ENCODE measurements at regions not wholly inside any gene's neighbourhood (a gene's known extent, or its start where the extent isn't known, plus 50 kb on each side); places are given as distances from the start of the nearest gene placed in this dataset.
"Not testable (repeated sequence)": the region's sequence is repeated elsewhere in the genome, so short reads cannot be mapped to it uniquely, and the experiment has no call there.

DNA sequence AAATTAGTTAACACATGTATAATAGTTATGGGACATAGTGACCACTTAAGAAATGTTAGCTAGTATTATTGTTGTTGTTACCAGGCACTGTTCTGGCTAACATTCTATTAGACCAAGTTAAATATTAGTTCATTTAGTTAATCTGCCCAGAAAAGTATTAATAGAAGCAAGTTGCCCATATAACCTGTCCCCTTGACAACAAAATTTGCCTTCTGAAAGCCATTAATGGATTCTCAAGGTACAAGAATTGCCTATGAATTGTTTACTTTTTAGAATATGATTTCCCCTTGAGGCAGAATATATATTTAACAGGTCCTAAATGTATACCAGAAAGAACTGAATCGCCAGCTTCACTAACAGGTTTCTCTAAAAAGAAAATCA lies 167.3 kb upstream of the TMCC3 start:
- no peak for FAIRE-seq
- H3K36me3 ChIP-seq (ENCODE audit: control insufficient read depth, insufficient read depth, low read length), result no peaks in the 10 kb centered on the region
- H3K27me3 ChIP-seq (ENCODE audit: control insufficient read depth, insufficient read depth, low read length), result no peaks in the 10 kb centered on the region
- TF ChIP-seq, protein P1, sequence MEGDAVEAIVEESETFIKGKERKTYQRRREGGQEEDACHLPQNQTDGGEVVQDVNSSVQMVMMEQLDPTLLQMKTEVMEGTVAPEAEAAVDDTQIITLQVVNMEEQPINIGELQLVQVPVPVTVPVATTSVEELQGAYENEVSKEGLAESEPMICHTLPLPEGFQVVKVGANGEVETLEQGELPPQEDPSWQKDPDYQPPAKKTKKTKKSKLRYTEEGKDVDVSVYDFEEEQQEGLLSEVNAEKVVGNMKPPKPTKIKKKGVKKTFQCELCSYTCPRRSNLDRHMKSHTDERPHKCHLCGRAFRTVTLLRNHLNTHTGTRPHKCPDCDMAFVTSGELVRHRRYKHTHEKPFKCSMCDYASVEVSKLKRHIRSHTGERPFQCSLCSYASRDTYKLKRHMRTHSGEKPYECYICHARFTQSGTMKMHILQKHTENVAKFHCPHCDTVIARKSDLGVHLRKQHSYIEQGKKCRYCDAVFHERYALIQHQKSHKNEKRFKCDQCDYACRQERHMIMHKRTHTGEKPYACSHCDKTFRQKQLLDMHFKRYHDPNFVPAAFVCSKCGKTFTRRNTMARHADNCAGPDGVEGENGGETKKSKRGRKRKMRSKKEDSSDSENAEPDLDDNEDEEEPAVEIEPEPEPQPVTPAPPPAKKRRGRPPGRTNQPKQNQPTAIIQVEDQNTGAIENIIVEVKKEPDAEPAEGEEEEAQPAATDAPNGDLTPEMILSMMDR (IDR thresholded peaks at IDR 0.05; ENCODE audit: insufficient read depth, low read length, severe bottlenecking), result no peak
- H3K4me3 ChIP-seq (ENCODE audit: low read depth, low read length), result no peak overlapping the region
- no peak for DNase-seq (ENCODE audit: low read depth)

DNA sequence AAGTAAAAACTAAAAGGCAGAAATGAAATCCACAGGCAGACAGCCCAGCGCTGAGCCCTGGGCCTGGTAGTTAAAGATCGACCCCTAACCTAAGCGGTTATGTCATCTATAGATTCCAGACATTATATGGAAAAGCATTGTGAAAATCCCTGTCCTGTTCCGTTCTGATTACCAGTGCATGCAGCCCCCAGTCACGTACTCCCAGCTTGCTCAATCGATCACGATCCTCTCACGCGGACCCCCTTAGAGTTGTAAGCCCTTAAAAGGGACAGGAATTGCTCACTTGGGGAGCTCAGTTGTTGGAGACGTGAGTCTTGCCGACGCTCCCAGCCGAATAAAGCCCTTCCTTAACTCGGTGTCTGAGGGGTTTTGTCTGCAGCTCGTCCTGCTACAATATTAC lies 166.8 kb upstream of the TMCC3 start:
- not testable (repeated sequence) for H3K4me3 ChIP-seq (ENCODE audit: low read depth, low read length); H3K27me3 ChIP-seq (ENCODE audit: control insufficient read depth, insufficient read depth, low read length); FAIRE-seq; DNase-seq (ENCODE audit: low read depth); H3K36me3 ChIP-seq (ENCODE audit: control insufficient read depth, insufficient read depth, low read length)

DNA sequence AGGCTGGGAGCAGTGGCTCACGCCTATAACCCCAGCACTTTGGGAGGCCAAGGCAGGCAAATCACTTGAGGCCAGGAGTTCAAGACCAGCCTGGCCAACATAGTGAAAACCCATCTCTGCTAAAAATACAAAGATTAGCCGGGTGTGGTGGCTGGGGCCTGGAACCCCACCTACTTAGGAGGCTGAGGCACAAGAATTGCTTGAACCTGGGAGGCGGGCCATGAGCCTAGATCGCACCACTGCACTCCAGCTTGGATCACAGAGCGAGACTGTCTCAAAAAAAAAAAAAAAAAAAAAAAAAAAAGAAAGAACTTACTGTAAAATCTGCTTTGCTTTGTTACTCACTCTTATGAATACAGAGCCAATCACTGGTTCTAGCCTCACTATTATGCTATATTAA lies 166.4 kb upstream of the TMCC3 start:
- not testable (repeated sequence) for DNase-seq (ENCODE audit: low read depth); H3K4me3 ChIP-seq (ENCODE audit: low read depth, low read length); FAIRE-seq

DNA sequence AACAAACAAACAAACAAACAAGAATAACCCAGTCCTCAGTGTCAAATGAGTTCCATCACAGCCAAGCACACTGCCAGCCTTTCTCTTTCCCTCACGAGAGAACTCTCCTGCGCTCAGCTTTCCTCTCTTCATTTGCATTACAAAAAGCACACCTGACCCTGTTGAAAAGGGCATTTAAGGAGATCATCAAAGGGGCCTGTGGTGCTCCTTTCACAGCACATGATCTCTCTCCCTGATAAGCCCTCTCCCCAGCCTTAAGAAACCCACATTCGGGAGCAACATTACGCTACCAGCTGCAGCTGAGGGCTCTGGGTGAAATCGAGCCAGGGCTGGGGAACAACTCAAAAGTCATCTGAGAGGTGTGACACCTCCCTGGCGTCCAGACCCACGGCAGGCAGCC lies 165.6 kb upstream of the TMCC3 start:
- no peak for FAIRE-seq
- TF ChIP-seq, protein P1 (IDR thresholded peaks at IDR 0.05; ENCODE audit: insufficient read depth, low read length, severe bottlenecking), result no peak
- Histone ChIP-seq H3K4me3 (ENCODE audit: low read depth, low read length) (no peak overlapping the region), H3K36me3 (ENCODE audit: control insufficient read depth, insufficient read depth, low read length) (no peaks in the 10 kb centered on the region), H3K27me3 (ENCODE audit: control insufficient read depth, insufficient read depth, low read length) (no peaks in the 10 kb centered on the region)
- no peak for DNase-seq (ENCODE audit: low read depth)

More for the DNA sequence above, 166.4 kb upstream of the TMCC3 start:
- H3K27me3 ChIP-seq (ENCODE audit: control insufficient read depth, insufficient read depth, low read length); H3K36me3 ChIP-seq (ENCODE audit: control insufficient read depth, insufficient read depth, low read length): not testable (repeated sequence)

DNA sequence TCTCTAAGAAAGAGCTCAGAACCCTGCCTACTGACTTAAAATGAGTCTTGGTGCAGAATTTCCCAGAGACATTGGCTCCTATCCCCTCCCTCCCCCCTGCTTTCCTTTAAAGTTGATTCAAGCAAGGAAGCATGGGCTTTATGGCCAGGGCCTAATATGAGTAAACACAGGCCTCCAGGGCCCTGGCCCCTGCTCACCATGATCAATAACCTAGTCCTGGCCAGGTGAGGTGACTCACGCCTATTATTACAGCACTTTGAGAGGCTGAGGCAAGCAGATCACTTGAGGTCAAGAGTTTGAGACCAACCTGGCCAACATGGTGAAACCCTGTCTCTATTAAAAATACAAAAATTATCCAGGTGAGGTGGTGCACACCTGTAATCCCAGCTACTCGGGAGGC lies 165.1 kb upstream of the TMCC3 start:
- no peaks in the 10 kb centered on the region for H3K36me3 ChIP-seq (ENCODE audit: control insufficient read depth, insufficient read depth, low read length)
- DNase-seq (ENCODE audit: low read depth) (no peak), FAIRE-seq (no peak)
- TF ChIP-seq, protein P1 (IDR thresholded peaks at IDR 0.05; ENCODE audit: insufficient read depth, low read length, severe bottlenecking), result no peak
- no peaks in the 10 kb centered on the region for H3K27me3 ChIP-seq (ENCODE audit: control insufficient read depth, insufficient read depth, low read length)
- H3K4me3 ChIP-seq (ENCODE audit: low read depth, low read length), result no peak overlapping the region

DNA sequence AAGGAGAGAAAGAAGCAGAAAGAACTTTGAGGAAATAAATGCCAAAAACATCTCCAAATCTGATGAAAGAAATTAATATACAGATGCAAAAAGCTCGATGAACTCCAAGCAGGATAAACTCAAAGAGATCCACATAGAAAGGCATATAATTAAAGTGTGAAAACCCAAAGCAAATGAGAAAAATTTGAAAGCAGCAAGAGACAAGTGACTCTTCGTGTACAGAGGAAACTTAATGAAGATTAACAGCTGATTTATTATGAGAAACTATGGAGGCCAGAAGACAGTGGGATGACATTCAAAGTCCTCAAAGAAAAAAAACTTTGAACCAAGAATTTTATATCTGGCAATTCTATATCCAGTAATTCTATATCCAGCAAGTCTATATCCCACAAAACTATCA lies 163.0 kb upstream of the TMCC3 start:
- Histone ChIP-seq H3K4me3 (ENCODE audit: low read depth, low read length) (no peak overlapping the region), H3K27me3 (ENCODE audit: control insufficient read depth, insufficient read depth, low read length) (no peaks in the 10 kb centered on the region), H3K36me3 (ENCODE audit: control insufficient read depth, insufficient read depth, low read length) (no peaks in the 10 kb centered on the region)
- FAIRE-seq (no peak), DNase-seq (ENCODE audit: low read depth) (no peak)
- TF ChIP-seq, protein P1 (IDR thresholded peaks at IDR 0.05; ENCODE audit: insufficient read depth, low read length, severe bottlenecking), result no peak

DNA sequence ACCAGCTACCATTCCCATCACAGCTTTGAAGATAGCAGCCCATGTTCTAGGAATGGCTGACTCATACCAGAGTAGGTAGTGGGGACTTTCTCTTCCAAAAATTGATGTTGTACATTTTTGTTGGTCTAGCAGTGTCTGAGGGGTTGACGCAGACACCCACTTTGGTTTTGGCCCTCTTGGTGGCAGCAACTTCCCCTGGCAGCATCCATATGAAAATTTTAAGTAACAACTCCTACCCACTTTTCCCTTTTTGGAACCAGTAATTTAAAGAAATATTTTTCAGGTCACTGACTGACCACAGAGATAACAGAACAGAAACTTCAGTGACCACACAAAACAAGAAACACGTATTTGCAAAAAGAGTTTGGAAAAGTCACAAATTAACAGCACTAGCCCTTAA lies 162.0 kb upstream of the TMCC3 start:
- H3K36me3 ChIP-seq (ENCODE audit: control insufficient read depth, insufficient read depth, low read length), result no peaks in the 10 kb centered on the region
- TF ChIP-seq, protein P1 (IDR thresholded peaks at IDR 0.05; ENCODE audit: insufficient read depth, low read length, severe bottlenecking), result no peak
- FAIRE-seq, result no peak
- no peak overlapping the region for H3K4me3 ChIP-seq (ENCODE audit: low read depth, low read length)
- no peaks in the 10 kb centered on the region for H3K27me3 ChIP-seq (ENCODE audit: control insufficient read depth, insufficient read depth, low read length)
- no peak for DNase-seq (ENCODE audit: low read depth)

Data from bronchial epithelial cell (primary cell).